GM18520 (cell line): ENCODE measurements at regions not wholly inside any gene's neighbourhood (a gene's known extent, or its start where the extent isn't known, plus 50 kb on each side); places are given as distances from the start of the nearest gene placed in this dataset.
"Not testable (repeated sequence)": the region's sequence is repeated elsewhere in the genome, so short reads cannot be mapped to it uniquely, and the experiment has no call there.

Experiments used
- ATAC-seq: cut with Tn5 transposase; IDR thresholded peaks from one replicate; pipeline ENCODE4 v1.9.1; 2021; ENCODE audit not compliant: unreplicated experiment

GRCh38 chr3:105103139-105103538 is 263.6 kb upstream of the ALCAM start:
- ATAC-seq: no peak

- no peak for ATAC-seq
Measured at GRCh38 chr3:105108823-105109222, 257.9 kb upstream of the ALCAM start.

- no peak for ATAC-seq
Measured at GRCh38 chr3:105118905-105119304, 247.8 kb upstream of the ALCAM start.

- ATAC-seq: no peak
Measured at GRCh38 chr3:105119801-105120340, 246.8 kb upstream of the ALCAM start.

GRCh38 chr3:105130911-105131310 is 235.8 kb upstream of the ALCAM start:
- ATAC-seq: no peak

GRCh38 chr3:105137911-105138310 is 228.8 kb upstream of the ALCAM start:
- ATAC-seq: no peak

GRCh38 chr3:105139881-105140560 is 226.7 kb upstream of the ALCAM start:
- no peak for ATAC-seq

GRCh38 chr3:105140899-105141367 is 225.8 kb upstream of the ALCAM start:
- ATAC-seq: no peak

- ATAC-seq: no peak
Measured at GRCh38 chr3:105144837-105145236, 221.9 kb upstream of the ALCAM start.

- ATAC-seq: no peak
Measured at GRCh38 chr3:105145511-105145910, 221.2 kb upstream of the ALCAM start.

- not testable (repeated sequence) for ATAC-seq
Measured at GRCh38 chr3:105149197-105149596, 217.5 kb upstream of the ALCAM start.

GRCh38 chr3:105152987-105153386 is 213.7 kb upstream of the ALCAM start:
- ATAC-seq: no peak

GRCh38 chr3:105154692-105155091 is 212.0 kb upstream of the ALCAM start:
- no peak for ATAC-seq

- no peak for ATAC-seq
Measured at GRCh38 chr3:105157067-105157765, 209.5 kb upstream of the ALCAM start.

GRCh38 chr3:105157766-105158085 is 209.0 kb upstream of the ALCAM start:
- ATAC-seq: no peak

- ATAC-seq: no peak
Measured at GRCh38 chr3:105158286-105158685, 208.4 kb upstream of the ALCAM start.

- ATAC-seq: no peak
Measured at GRCh38 chr3:105162448-105162847, 204.3 kb upstream of the ALCAM start.

GRCh38 chr3:105166893-105167292 is 199.8 kb upstream of the ALCAM start:
- no peak for ATAC-seq

GRCh38 chr3:105170423-105170822 is 196.3 kb upstream of the ALCAM start:
- no peak for ATAC-seq

GRCh38 chr3:105174017-105174615 is 192.6 kb upstream of the ALCAM start:
- no peak for ATAC-seq

GRCh38 chr3:105177576-105177975 is 189.1 kb upstream of the ALCAM start:
- no peak for ATAC-seq

- no peak for ATAC-seq
Measured at GRCh38 chr3:105187344-105187743, 179.4 kb upstream of the ALCAM start.
